ENCODE measurements at regions not wholly inside any gene's neighbourhood (a gene's known extent, or its start where the extent isn't known, plus 50 kb on each side); places are given as distances from the start of the nearest gene placed in this dataset.
"Not testable (repeated sequence)": the region's sequence is repeated elsewhere in the genome, so short reads cannot be mapped to it uniquely, and the experiment has no call there.

GRCh38 chr15:69573278-69573677 is 120.7 kb downstream of the RPLP1 start:
- not testable (repeated sequence) for TF ChIP-seq POLR2A (IDR thresholded peaks at IDR 0.05; ENCODE audit: low read depth); CTCF (IDR thresholded peaks at IDR 0.05); POLR2AphosphoS5 (IDR thresholded peaks at IDR 0.05); EP300 (IDR thresholded peaks at IDR 0.05)

Measured in esophagus muscularis mucosa (tissue), 4 donors.